IMR-90 (cell line): ENCODE measurements at regions not wholly inside any gene's neighbourhood (a gene's known extent, or its start where the extent isn't known, plus 50 kb on each side); places are given as distances from the start of the nearest gene placed in this dataset.

Experiments
- ATAC-seq: fragments of 200-7000 bp; cut with Tn5 transposase; 2 replicates; pipeline ENCODE4 v1.9.1; 2020; ENCODE audit warnings: low read depth, mild to moderate bottlenecking, moderate library complexity
- BruUV-seq: library from RNA; stranded (reverse); fragments of 400-500 nt; replicated peaks from 2 replicates; lab custom pipeline; 2021; lab: Mats Ljungman, UMichigan
- CTCF ChIA-PET: fragments of 300-600 bp; formaldehyde crosslinking; extraction: SDS; loops from one replicate; lab custom pipeline; 2021; ENCODE audit warnings: antibody characterized with exemption; lab: Yijun Ruan, JAX
- POLR2A ChIA-PET: fragments of 300-600 bp; sonication (Branson Sonifier 250); formaldehyde crosslinking; loops from one replicate; lab custom pipeline; 2022; ENCODE audit warnings: antibody characterized with exemption; ENCODE audit not compliant: unreplicated experiment; lab: Charles Lee
- DNase-seq: peaks from one replicate; pipeline ENCODE4 v3.0.0; 2013
- H2AFZ ChIP-seq: replicated peaks from 2 replicates; pipeline ENCODE3; 2013; ENCODE audit warnings: low read length, mild to moderate bottlenecking; ENCODE audit not compliant: poor library complexity
- H2AK5ac ChIP-seq: 2 replicates; pipeline ENCODE4 v1.6.1; 2013; ENCODE audit warnings: low read depth, low read length, inconsistent platforms
- H2AK9ac ChIP-seq: replicated peaks from 2 replicates; pipeline ENCODE3; 2013; ENCODE audit warnings: mild to moderate bottlenecking, low read depth, low read length, moderate library complexity; ENCODE audit not compliant: poor library complexity
- H2BK120ac ChIP-seq: 2 replicates; pipeline ENCODE4 v1.6.1; 2013; ENCODE audit warnings: low read depth, low read length, inconsistent platforms
- H2BK15ac ChIP-seq: 3 replicates; pipeline ENCODE4 v1.6.1; 2013; ENCODE audit warnings: low read depth, low read length, inconsistent platforms
- H2BK20ac ChIP-seq: 2 replicates; pipeline ENCODE4 v1.6.1; 2013; ENCODE audit warnings: low read depth, mild to moderate bottlenecking, inconsistent platforms, low read length, moderate library complexity
- H2BK5ac ChIP-seq: 2 replicates; pipeline ENCODE4 v1.6.1; 2013; ENCODE audit warnings: mild to moderate bottlenecking, low read depth, low read length, inconsistent platforms; ENCODE audit not compliant: poor library complexity, severe bottlenecking
- H3K14ac ChIP-seq: replicated peaks from 2 replicates; pipeline ENCODE4 v1.6.1; 2013; ENCODE audit warnings: low read depth, low read length, inconsistent platforms
- H3K18ac ChIP-seq: 2 replicates; pipeline ENCODE4 v1.6.1; 2013; ENCODE audit warnings: low read depth, low read length, control low read depth
- H3K23ac ChIP-seq: 2 replicates; pipeline ENCODE4 v1.6.1; 2013; ENCODE audit warnings: low read depth, low read length, inconsistent platforms
- H3K27ac ChIP-seq: 2 replicates; pipeline ENCODE4 v1.5.1; 2013; ENCODE audit warnings: mild to moderate bottlenecking, control low read depth, low read length; ENCODE audit not compliant: insufficient read depth
- H3K27me3 ChIP-seq: 2 replicates; pipeline ENCODE4 v1.6.1; 2013; ENCODE audit warnings: low read length; ENCODE audit not compliant: control insufficient read depth, insufficient read depth
- H3K36me3 ChIP-seq: 2 replicates; pipeline ENCODE4 v1.6.1; 2013; ENCODE audit warnings: low read length, mixed read lengths; ENCODE audit not compliant: control insufficient read depth, insufficient read depth
- H3K4ac ChIP-seq: 2 replicates; pipeline ENCODE4 v1.6.1; 2013; ENCODE audit warnings: low read depth, low read length, inconsistent platforms
- H3K4me1 ChIP-seq: 2 replicates; pipeline ENCODE4 v1.6.1; 2013; ENCODE audit warnings: low read length, mixed read lengths; ENCODE audit not compliant: control insufficient read depth, insufficient read depth
- H3K4me2 ChIP-seq: 2 replicates; pipeline ENCODE4 v1.6.1; 2013; ENCODE audit warnings: low read depth, mild to moderate bottlenecking, control low read depth, low read length, moderate library complexity
- H3K4me3 ChIP-seq: 2 replicates; pipeline ENCODE4 v1.5.1; 2013; ENCODE audit warnings: low read depth, mild to moderate bottlenecking, control low read depth, low read length, moderate library complexity; ENCODE audit not compliant: insufficient read depth
- H3K56ac ChIP-seq: 2 replicates; pipeline ENCODE4 v1.6.1; 2013; ENCODE audit warnings: low read length, inconsistent platforms; ENCODE audit not compliant: insufficient read depth; ENCODE audit errors: extremely low read depth
- H3K79me1 ChIP-seq, 2 experiments: 2 replicates each; pipeline ENCODE4 v1.6.1; 2013; ENCODE audit warnings: low read length in 2 of 2, inconsistent platforms in 1 of 2, low read depth in 1 of 2
- H3K9ac ChIP-seq: 2 replicates; pipeline ENCODE4 v1.6.1; 2013; ENCODE audit warnings: low read depth, low read length, control low read depth
- H3K9me1 ChIP-seq: 2 replicates; pipeline ENCODE4 v1.6.1; 2013; ENCODE audit warnings: low read length, inconsistent platforms; ENCODE audit not compliant: insufficient read depth
- H3K9me3 ChIP-seq: 2 replicates; pipeline ENCODE4 v1.6.1; 2013; ENCODE audit warnings: low read length; ENCODE audit not compliant: control insufficient read depth, insufficient read depth
- H4K20me1 ChIP-seq: 2 replicates; pipeline ENCODE4 v1.6.1; 2013; ENCODE audit warnings: low read length, inconsistent platforms; ENCODE audit not compliant: insufficient read depth
- H4K5ac ChIP-seq: 2 replicates; pipeline ENCODE4 v1.6.1; 2013; ENCODE audit warnings: mild to moderate bottlenecking, low read depth, low read length, control low read depth
- H4K8ac ChIP-seq, 2 experiments: 2 replicates each; pipeline ENCODE4 v1.6.1; 2013; ENCODE audit warnings: low read depth in 2 of 2, low read length in 2 of 2, control low read depth in 1 of 2, inconsistent platforms in 1 of 2
- H4K91ac ChIP-seq: 2 replicates; pipeline ENCODE4 v1.6.1; 2013; ENCODE audit warnings: low read depth, low read length, inconsistent platforms; ENCODE audit not compliant: insufficient read depth
- BHLHE40 ChIP-seq: fragments of 150-350 bp; IDR thresholded peaks from 2 replicates; pipeline ENCODE4 v1.6.1; 2016; ENCODE audit warnings: mild to moderate bottlenecking, low read depth, low read length
- FOS ChIP-seq: fragments of 150-350 bp; IDR thresholded peaks from 2 replicates; pipeline ENCODE4 v1.6.1; 2016; ENCODE audit warnings: low read depth, low read length
- MAZ ChIP-seq: IDR thresholded peaks from 2 replicates; pipeline ENCODE4 v1.6.1; 2012; ENCODE audit warnings: low read depth, mild to moderate bottlenecking, low read length, improper control_type of control experiment, moderate library complexity, borderline replicate concordance
- RAD21 ChIP-seq: IDR thresholded peaks from 2 replicates; pipeline ENCODE4 v1.6.1; 2012; ENCODE audit warnings: low read length, improper control_type of control experiment
- RCOR1 ChIP-seq: IDR thresholded peaks from 2 replicates; pipeline ENCODE4 v1.6.1; 2012; ENCODE audit warnings: mild to moderate bottlenecking, low read length, improper control_type of control experiment; ENCODE audit not compliant: insufficient replicate concordance
- SMC3 ChIP-seq: fragments of 150-350 bp; IDR thresholded peaks from 2 replicates; pipeline ENCODE4 v1.6.1; 2016; ENCODE audit warnings: low read depth, mild to moderate bottlenecking, antibody characterized with exemption, low read length, moderate library complexity
- whole genome bisulfite sequencing, 2 experiments: methylation state at CpG; one replicate each; pipeline versions ENCODE4 v1.1.5 to v1.1.7; 2013; ENCODE audit warnings: missing lambda C conversion rate in 2 of 2; ENCODE audit not compliant: insufficient read length in 1 of 2; ENCODE audit errors: extremely low coverage in 2 of 2; 5-methylcytosine and 5-hydroxymethylcytosine counted together
- dilution Hi-C: fragments of 300-500 bp; cut with HindIII; formaldehyde crosslinking; loops from one replicate; pipeline ENCODE4 v1.14.3; 2018; ENCODE audit warnings: low sequenced_read_pairs; ENCODE audit not compliant: unreplicated experiment
- in situ Hi-C: fragments of 300-500 bp; cut with MboI; formaldehyde crosslinking; loops from 3 replicates; pipeline ENCODE4 v1.14.3; 2019; ENCODE audit warnings: low sequenced_read_pairs, inconsistent platforms, mixed read lengths
- intact Hi-C: fragments of 100-400 bp; cut with micrococcal nuclease; formaldehyde crosslinking; loops from 2 replicates; pipeline ENCODE4 v1.10.0; 2022

DNA sequence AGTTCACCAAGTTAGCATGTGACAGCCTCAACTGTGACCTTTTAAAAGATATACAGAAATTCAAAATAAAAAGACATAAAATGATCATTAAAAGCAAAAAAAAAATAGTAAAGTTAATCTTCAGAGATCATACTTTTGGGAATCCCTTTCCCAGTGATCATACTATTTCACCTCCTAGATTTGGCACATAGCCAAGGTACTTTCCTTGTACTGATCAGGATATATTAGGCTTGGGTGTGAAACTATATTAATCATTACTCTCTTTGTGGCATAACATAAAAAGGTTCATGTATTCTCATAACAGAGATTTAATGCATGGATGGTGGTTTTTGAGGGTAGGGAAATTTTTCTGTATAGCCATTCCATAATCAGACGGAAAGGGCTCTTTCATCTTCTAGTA, 109.6 kb upstream of the ZWINT start:
- in situ Hi-C loops: no loop called here
- CTCF ChIA-PET: no interaction called here
- H3K36me3 ChIP-seq: no peaks in the 10 kb centered on the region

More for the DNA sequence above, 109.6 kb upstream of the ZWINT start:
- no CpG with 5 or more reads among the region's 1 CpG for WGBS, 2 experiments
- Histone ChIP-seq H4K5ac (no peak overlapping the region), H3K27me3 (no peaks in the 10 kb centered on the region), H3K56ac (no peak overlapping the region), H4K8ac (no peak overlapping the region), H2BK5ac (no peak overlapping the region), H3K9me1 (no peaks in the 10 kb centered on the region), H3K23ac (no peak overlapping the region), H4K91ac (no peak overlapping the region), H3K4me1 (no peaks in the 10 kb centered on the region), H2BK20ac (no peak overlapping the region), H2AFZ (no peak overlapping the region), H2BK120ac (no peak overlapping the region), H3K14ac (no peak overlapping the region), H4K20me1 (no peaks in the 10 kb centered on the region), H3K18ac (no peak overlapping the region), H3K4me3 (no peak overlapping the region), H3K9ac (no peak overlapping the region), H2AK5ac (no peak overlapping the region), H3K4ac (no peak overlapping the region), H3K4me2 (no peak overlapping the region), H2BK15ac (no peak overlapping the region), H3K79me1 (no peaks in the 10 kb centered on the region), H3K9me3 (peaks cover 4% of the 10 kb centered on the region; the same call in 1 of the 2 replicates), H2AK9ac (no peak overlapping the region), H3K27ac (no peak overlapping the region)
- dilution Hi-C loops (no loop called here), intact Hi-C loops (no loop called here)
- POLR2A ChIA-PET: no interaction called here
- DNase-seq (no peak), ATAC-seq (no peak)
- TF ChIP-seq MAZ (no peak), RCOR1 (no peak), BHLHE40 (no peak), FOS (no peak), RAD21 (no peak), SMC3 (no peak)
- no TSS peak for BruUV-seq
